ENCODE measurements at regions not wholly inside any gene's neighbourhood (a gene's known extent, or its start where the extent isn't known, plus 50 kb on each side); places are given as distances from the start of the nearest gene placed in this dataset.

- no peak for TF ChIP-seq SPI1 (IDR thresholded peaks at IDR 0.05; ENCODE audit: borderline replicate concordance, low read depth)
- no peak for TF ChIP-seq POLR2AphosphoS5 (IDR thresholded peaks at IDR 0.05; ENCODE audit: low read depth)
- TF ChIP-seq CTCF (IDR thresholded peaks at IDR 0.05; ENCODE audit: insufficient read depth, low read length), result no peak
These were observed 194.8 kb upstream of the EXOC2 start for GRCh38 chr6:887583-888235.

All from HL-60 (cell line).